LNCaP clone FGC (cell line): ENCODE measurements at regions not wholly inside any gene's neighbourhood (a gene's known extent, or its start where the extent isn't known, plus 50 kb on each side); places are given as distances from the start of the nearest gene placed in this dataset.
A peak's percentile ranks its signal among the peaks of the same experiment; 100 is the strongest.

Experiments used
- DNase-seq: peaks from one replicate; pipeline ENCODE4 v3.0.0-alpha.2; 2011; ENCODE audit warnings: low read depth
- H3K4me3 ChIP-seq: 2 replicates; pipeline ENCODE4 v1.5.1; 2011; ENCODE audit warnings: mild to moderate bottlenecking, low read depth, low read length, control low read depth
- CTCF ChIP-seq: IDR thresholded peaks from 2 replicates; pipeline ENCODE4 v1.5.1; 2012; ENCODE audit warnings: mild to moderate bottlenecking; ENCODE audit not compliant: control insufficient read depth, insufficient read depth; ENCODE audit errors: extremely low read depth

DNA sequence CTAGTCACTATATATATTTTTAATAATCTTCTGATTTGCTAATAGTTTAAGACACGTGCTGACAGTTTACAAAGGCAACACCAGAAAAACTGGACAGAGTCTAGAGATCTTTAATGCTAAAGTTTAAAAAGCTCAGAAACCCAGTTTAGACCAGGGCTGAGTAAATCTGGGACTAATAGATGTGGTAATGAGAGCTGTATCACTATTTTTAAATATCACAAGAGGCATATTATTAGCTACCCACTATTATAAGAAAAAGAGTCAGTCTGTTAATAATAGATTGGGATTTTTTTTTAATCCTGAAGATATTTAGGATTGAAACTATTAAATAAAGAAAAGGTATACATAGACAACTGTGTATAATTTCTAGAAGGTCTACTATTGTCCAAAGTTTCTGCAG is 299.9 kb downstream of the ZEB2 start:
- no peak overlapping the region for H3K4me3 ChIP-seq
- no peak for DNase-seq
- TF ChIP-seq CTCF = no peak

DNA sequence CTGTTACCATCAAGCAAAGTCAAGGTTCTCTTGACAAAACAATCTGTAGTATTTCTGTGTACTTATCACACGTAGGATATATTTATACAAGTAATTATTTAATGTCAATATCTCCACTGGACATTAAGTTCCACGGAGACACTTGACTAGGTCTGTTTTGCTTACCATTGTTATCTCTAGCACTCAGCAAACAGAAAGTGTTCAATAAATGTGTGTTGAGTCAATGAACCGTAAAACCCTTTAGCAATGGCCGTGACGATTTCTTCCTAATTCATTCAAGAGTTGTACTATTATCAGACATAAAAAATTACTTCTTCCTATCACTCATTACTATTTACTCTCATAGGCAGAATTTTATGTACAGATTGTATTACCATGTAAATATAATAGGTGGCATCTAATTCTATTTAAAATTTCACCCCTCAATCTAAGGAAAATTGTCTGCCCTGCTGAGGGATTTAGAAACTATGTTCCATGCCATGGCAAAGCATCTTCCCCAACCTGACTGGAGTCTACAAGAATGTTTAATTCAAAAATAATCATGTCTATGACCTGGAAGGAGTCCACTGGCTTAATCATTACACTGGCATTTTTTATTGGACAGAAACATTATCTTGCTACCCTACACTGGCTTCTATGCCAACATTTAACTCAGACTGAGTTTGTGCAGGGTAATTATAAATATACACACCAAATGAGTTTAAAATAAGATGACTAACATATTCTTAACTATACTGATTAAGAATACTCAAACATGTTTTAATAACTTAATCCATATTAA is 301.9 kb downstream of the ZEB2 start:
- H3K4me3 ChIP-seq = no peak overlapping the region
- DNase-seq = peak; percentile 93
- no peak for TF ChIP-seq CTCF

- TF ChIP-seq CTCF = no peak
- no peak overlapping the region for H3K4me3 ChIP-seq
- DNase-seq = no peak
Measured at GRCh38 chr2:144215701-144216675, 303.9 kb downstream of the ZEB2 start.

DNA sequence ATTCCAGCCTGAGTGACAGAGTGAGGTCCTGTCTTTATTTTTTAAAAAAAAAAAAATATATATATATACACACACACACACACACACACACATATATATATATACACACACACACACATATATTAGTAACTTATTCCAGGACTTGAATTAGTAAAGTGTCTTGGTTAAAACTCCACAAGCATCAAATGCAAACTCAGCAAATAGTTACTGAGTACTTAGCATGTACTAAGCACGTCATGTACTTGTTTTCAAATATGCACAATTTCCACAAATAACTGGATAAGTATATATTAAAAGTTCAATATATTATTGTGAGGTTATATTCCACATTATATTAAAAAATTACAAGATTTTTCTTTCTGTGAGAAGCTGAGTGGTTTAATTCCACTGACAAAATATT is 304.7 kb downstream of the ZEB2 start:
- TF ChIP-seq CTCF = no peak
- H3K4me3 ChIP-seq = no peak overlapping the region
- no peak for DNase-seq

DNA sequence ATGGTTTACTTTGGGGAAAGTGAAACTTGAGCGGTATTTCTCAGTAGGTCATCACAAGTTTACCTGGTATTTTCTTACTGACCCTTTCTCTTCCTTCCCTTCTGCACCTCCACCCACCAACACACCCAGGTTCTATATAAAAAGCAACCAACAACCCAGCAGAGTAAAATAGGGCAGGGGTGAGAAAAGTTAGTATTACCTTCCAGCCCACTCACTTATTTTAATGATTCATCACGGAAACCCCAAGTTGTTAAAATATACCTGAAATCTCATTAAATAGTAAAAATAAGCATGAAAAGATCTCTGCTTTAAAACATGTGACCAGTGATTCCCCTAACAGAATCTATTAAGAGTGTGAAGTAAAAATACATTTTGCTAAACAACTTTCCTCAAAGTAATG is 306.1 kb downstream of the ZEB2 start:
- TF ChIP-seq CTCF = no peak
- no peak overlapping the region for H3K4me3 ChIP-seq
- no peak for DNase-seq

DNA sequence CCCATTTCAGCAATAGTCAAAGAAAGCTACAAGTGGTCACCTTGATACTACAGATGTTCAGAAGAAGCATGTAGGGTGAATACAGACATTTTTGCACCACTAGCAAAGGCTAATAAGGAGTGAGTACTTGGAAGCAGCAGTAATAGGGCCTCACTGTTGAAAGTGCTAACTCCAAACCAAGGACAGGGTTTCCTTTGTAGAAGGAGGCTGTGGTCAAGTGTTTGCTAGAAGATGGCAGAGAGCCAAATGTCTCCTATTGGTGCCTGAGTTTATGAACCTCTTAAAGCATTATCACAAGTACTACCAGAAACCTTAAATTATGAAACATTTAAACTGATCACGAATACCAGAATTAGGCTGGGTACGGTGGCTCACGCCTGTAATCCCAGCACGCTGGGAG is 308.1 kb downstream of the ZEB2 start:
- no peak for DNase-seq
- no peak overlapping the region for H3K4me3 ChIP-seq
- no peak for TF ChIP-seq CTCF
